H1 (cell line): ENCODE measurements at regions not wholly inside any gene's neighbourhood (a gene's known extent, or its start where the extent isn't known, plus 50 kb on each side); places are given as distances from the start of the nearest gene placed in this dataset.

ENCODE experiments used
- CTCF ChIA-PET: fragments of 300-600 bp; sonication (Branson Sonifier 250); formaldehyde crosslinking; loops from one replicate; lab custom pipeline; 2021; ENCODE audit not compliant: partially characterized antibody; lab: Charles Lee
- POLR2A ChIA-PET: fragments of 300-600 bp; sonication (Branson Sonifier 250); formaldehyde crosslinking; loops from one replicate; lab custom pipeline; 2021; ENCODE audit warnings: inconsistent platforms; ENCODE audit not compliant: partially characterized antibody; lab: Charles Lee
- DNase-seq, 2 experiments: peaks; one replicate each; pipeline versions ENCODE4 v3.0.0 to v3.0.0-alpha.2; 2010 to 2022; ENCODE audit warnings: low spot score in 2 of 2, low read depth in 1 of 2, mixed read lengths in 1 of 2
- FAIRE-seq: peaks from 2 replicates; lab custom pipeline; 2011; peaks lifted over from hg19 to GRCh38; lab: Jason Lieb, UNC
- H2AFZ ChIP-seq: 2 replicates; pipeline ENCODE4 v1.8.1; 2012; ENCODE audit warnings: low read length, inconsistent platforms
- H2AK5ac ChIP-seq: 2 replicates; pipeline ENCODE4 v1.6.1; 2013; ENCODE audit warnings: low read depth, low read length
- H2BK120ac ChIP-seq: replicated peaks from 2 replicates; pipeline ENCODE3; 2013; ENCODE audit warnings: low read depth, low read length, inconsistent platforms
- H2BK12ac ChIP-seq: 2 replicates; pipeline ENCODE4 v1.6.1; 2013; ENCODE audit warnings: low read depth, low read length
- H2BK15ac ChIP-seq: 2 replicates; pipeline ENCODE4 v1.6.1; 2013; ENCODE audit warnings: low read length
- H2BK20ac ChIP-seq: 2 replicates; pipeline ENCODE4 v1.6.1; 2013; ENCODE audit warnings: low read length
- H2BK5ac ChIP-seq: 2 replicates; pipeline ENCODE4 v1.6.1; 2013; ENCODE audit warnings: low read depth, low read length
- H3K14ac ChIP-seq: 2 replicates; pipeline ENCODE4 v1.6.1; 2013; ENCODE audit warnings: inconsistent platforms; ENCODE audit not compliant: insufficient read length
- H3K18ac ChIP-seq: 2 replicates; pipeline ENCODE4 v1.6.1; 2013; ENCODE audit warnings: low read length; ENCODE audit errors: extremely low read depth
- H3K23ac ChIP-seq: 2 replicates; pipeline ENCODE4 v1.6.1; 2013; ENCODE audit warnings: inconsistent platforms; ENCODE audit not compliant: insufficient read length
- H3K23me2 ChIP-seq: 2 replicates; pipeline ENCODE4 v1.6.1; 2013; ENCODE audit warnings: low read depth, low read length
- H3K27ac ChIP-seq: 2 replicates; pipeline ENCODE4 v1.6.1; 2011; ENCODE audit warnings: low read depth, low read length, inconsistent platforms
- H3K27me3 ChIP-seq, 4 experiments: replicated peaks in 1 of 4; 1 replicate in 1 of 4; 2 replicates in 3 of 4; pipeline versions ENCODE4 v1.6.1 to v1.8.1; 2011 to 2013; ENCODE audit warnings: low read length in 3 of 4, mild to moderate bottlenecking in 3 of 4, inconsistent platforms in 2 of 4, mixed read lengths in 2 of 4, moderate library complexity in 1 of 4; ENCODE audit not compliant: control insufficient read depth in 3 of 4, insufficient read depth in 3 of 4; ENCODE audit errors: extremely low read depth in 1 of 4
- H3K36me3 ChIP-seq, 4 experiments: 2 replicates each; pipeline versions ENCODE4 v1.6.1 to v1.8.1; 2011 to 2013; ENCODE audit warnings: mild to moderate bottlenecking in 4 of 4, low read length in 3 of 4, moderate library complexity in 2 of 4, control low read depth in 1 of 4, inconsistent platforms in 1 of 4; ENCODE audit not compliant: insufficient read depth in 4 of 4, control insufficient read depth in 2 of 4
- H3K4ac ChIP-seq: replicated peaks from 2 replicates; pipeline ENCODE3; 2013; ENCODE audit warnings: low read length, low read depth, mixed read lengths, inconsistent platforms; ENCODE audit not compliant: insufficient read length
- H3K4me1 ChIP-seq, 4 experiments: replicated peaks in 1 of 4; 1 replicate in 1 of 4; 2 replicates in 3 of 4; pipeline versions ENCODE4 v1.6.1 to v1.8.1; 2011 to 2013; ENCODE audit warnings: low read length in 3 of 4, inconsistent platforms in 2 of 4, mixed read lengths in 1 of 4; ENCODE audit not compliant: insufficient read depth in 4 of 4, control insufficient read depth in 3 of 4
- H3K4me2 ChIP-seq, 2 experiments: 2 replicates each; pipeline versions ENCODE4 v1.6.1 to v1.8.1; 2011 to 2013; ENCODE audit warnings: low read depth in 2 of 2, low read length in 2 of 2, control low read depth in 1 of 2, inconsistent platforms in 1 of 2, mild to moderate bottlenecking in 1 of 2; ENCODE audit not compliant: insufficient read depth in 1 of 2
- H3K4me3 ChIP-seq, 4 experiments: fragments of 200-600, 300-600 bp in 1 of 4; sonication (generic), shearing (Covaris generic), sonication (Bioruptor Twin) in 1 of 4; 2 replicates each; pipeline versions ENCODE4 v1.5.1 to v1.8.1; 2011 to 2016; ENCODE audit warnings: low read length in 4 of 4, low read depth in 3 of 4, control low read depth in 2 of 4, inconsistent platforms in 2 of 4, mild to moderate bottlenecking in 2 of 4, mixed read lengths in 1 of 4, moderate library complexity in 1 of 4; ENCODE audit not compliant: insufficient read depth in 2 of 4; ENCODE audit errors: extremely low read depth in 1 of 4
- H3K56ac ChIP-seq: replicated peaks from 2 replicates; pipeline ENCODE3; 2013; ENCODE audit warnings: low read depth, mild to moderate bottlenecking, mixed read lengths, low read length, inconsistent platforms; ENCODE audit not compliant: insufficient read length
- H3K79me1 ChIP-seq: 2 replicates; pipeline ENCODE4 v1.6.1; 2013; ENCODE audit warnings: low read depth, low read length, control low read depth
- H3K79me2 ChIP-seq, 2 experiments: 2 replicates each; pipeline versions ENCODE4 v1.6.1 to v1.8.1; 2012 to 2013; ENCODE audit warnings: low read length in 2 of 2, mild to moderate bottlenecking in 2 of 2, inconsistent platforms in 1 of 2; ENCODE audit not compliant: insufficient read depth in 2 of 2, control insufficient read depth in 1 of 2
- H3K9ac ChIP-seq, 4 experiments: replicated peaks in 1 of 4; 1 replicate in 1 of 4; 2 replicates in 3 of 4; pipeline versions ENCODE4 v1.6.1 to v1.8.1; 2011 to 2013; ENCODE audit warnings: low read depth in 3 of 4, low read length in 3 of 4, control low read depth in 2 of 4, mild to moderate bottlenecking in 2 of 4, moderate library complexity in 2 of 4, inconsistent platforms in 1 of 4; ENCODE audit errors: extremely low read depth in 1 of 4
- H3K9me3 ChIP-seq, 2 experiments: 2 replicates each; pipeline versions ENCODE4 v1.6.1 to v1.8.1; 2012 to 2013; ENCODE audit warnings: mild to moderate bottlenecking in 2 of 2, moderate library complexity in 2 of 2, control low read depth in 1 of 2, inconsistent platforms in 1 of 2, low read depth in 1 of 2, low read length in 1 of 2, mixed read lengths in 1 of 2; ENCODE audit not compliant: insufficient read depth in 2 of 2
- H4K20me1 ChIP-seq, 2 experiments: replicated peaks in 1 of 2; 2 replicates each; pipeline versions ENCODE3 to v1.8.1; 2011 to 2013; ENCODE audit warnings: inconsistent platforms in 2 of 2, low read length in 2 of 2, mild to moderate bottlenecking in 1 of 2; ENCODE audit not compliant: insufficient read depth in 2 of 2, control insufficient read depth in 1 of 2
- H4K5ac ChIP-seq: 2 replicates; pipeline ENCODE4 v1.6.1; 2013; ENCODE audit warnings: low read length, low read depth, mixed read lengths, inconsistent platforms; ENCODE audit not compliant: insufficient read length
- H4K8ac ChIP-seq: 2 replicates; pipeline ENCODE4 v1.8.0; 2013; ENCODE audit warnings: mild to moderate bottlenecking, moderate library complexity, low read length, inconsistent platforms; ENCODE audit not compliant: insufficient read depth; ENCODE audit errors: extremely low read depth
- H4K91ac ChIP-seq: replicated peaks from 2 replicates; pipeline ENCODE3; 2013; ENCODE audit warnings: low read length, mixed read lengths, inconsistent platforms; ENCODE audit not compliant: insufficient read length
- CBX8 ChIP-seq: fragments of 300-800, 300-1000 bp; sonication (generic); IDR thresholded peaks from 2 replicates; pipeline ENCODE4 v1.7.1; 2016; ENCODE audit warnings: low read depth, low read length, borderline replicate concordance
- CHD2 ChIP-seq: IDR thresholded peaks from 2 replicates; pipeline ENCODE4 v1.6.1; 2012; ENCODE audit warnings: low read length, improper control_type of control experiment
- EP300 ChIP-seq, 2 experiments: IDR thresholded peaks; 1 replicate in 1 of 2; 2 replicates in 1 of 2; pipeline ENCODE4 v1.6.1; 2011 to 2012; ENCODE audit warnings: low read depth in 2 of 2, low read length in 2 of 2, mild to moderate bottlenecking in 2 of 2, borderline replicate concordance in 1 of 2, inconsistent platforms in 1 of 2, moderate library complexity in 1 of 2
- FOSL1 ChIP-seq: IDR thresholded peaks from 2 replicates; pipeline ENCODE4 v1.6.1; 2011; ENCODE audit warnings: mild to moderate bottlenecking, low read depth, low read length, moderate library complexity; ENCODE audit not compliant: insufficient read depth
- HDAC2 ChIP-seq, 2 experiments: fragments of 300-600 bp in 1 of 2; sonication (generic) in 1 of 2; IDR thresholded peaks; 2 replicates each; pipeline ENCODE4 v1.6.1; 2011 to 2012; ENCODE audit warnings: low read depth in 2 of 2, low read length in 2 of 2, mild to moderate bottlenecking in 2 of 2, moderate library complexity in 2 of 2, borderline replicate concordance in 1 of 2, inconsistent platforms in 1 of 2
- JUND ChIP-seq: IDR thresholded peaks from 2 replicates; pipeline ENCODE4 v1.6.1; 2011; ENCODE audit warnings: mild to moderate bottlenecking, improper control_type of control experiment, low read length
- PHF8 ChIP-seq: fragments of 200-600 bp; sonication (generic); conservative IDR thresholded peaks from 2 replicates; pipeline ENCODE4 v1.7.1; 2012; ENCODE audit warnings: low read depth, mild to moderate bottlenecking, inconsistent platforms, low read length, moderate library complexity
- SAP30 ChIP-seq: fragments of 300-600 bp; sonication (generic); IDR thresholded peaks from 2 replicates; pipeline ENCODE4 v1.7.1; 2012; ENCODE audit warnings: low read length, moderate library complexity, mild to moderate bottlenecking, inconsistent platforms; ENCODE audit not compliant: insufficient read depth, insufficient replicate concordance
- SRF ChIP-seq: IDR thresholded peaks from 2 replicates; pipeline ENCODE4 v1.6.1; 2011; ENCODE audit warnings: mild to moderate bottlenecking, low read depth, low read length, moderate library complexity
- SUZ12 ChIP-seq: fragments of 200-600 bp; sonication (generic); IDR thresholded peaks from 2 replicates; pipeline ENCODE4 v1.6.1; 2012; ENCODE audit warnings: mild to moderate bottlenecking, inconsistent platforms, low read length, moderate library complexity, mixed read lengths
- WGBS, 2 experiments: shearing (Covaris generic) in 1 of 2; methylation state at CpG; one replicate each; pipeline versions ENCODE4 v1.1.6 to v1.1.7; 2013 to 2015; ENCODE audit warnings: low lambda C conversion rate in 2 of 2, mixed read lengths in 2 of 2, inconsistent platforms in 1 of 2, low coverage in 1 of 2, missing lambda C conversion rate in 1 of 2; ENCODE audit not compliant: insufficient replicate concordance in 2 of 2, insufficient coverage in 1 of 2, insufficient read length in 1 of 2; ENCODE audit errors: extremely low coverage in 1 of 2, missing lambda C conversion rate in 1 of 2; 5-methylcytosine and 5-hydroxymethylcytosine counted together

GRCh38 chr18:70693246-70693645, 404.4 kb downstream of the SOCS6 start:
- H2AFZ ChIP-seq: no peak overlapping the region
- no peak for DNase-seq
- H3K23me2 ChIP-seq: no peaks in the 10 kb centered on the region
- TF ChIP-seq PHF8: no peak
- no peak for TF ChIP-seq SUZ12
- no peak for TF ChIP-seq SRF
- no peak for TF ChIP-seq HDAC2 (IDR thresholded peaks at IDR 0.05; ENCODE audit: borderline replicate concordance in 1 of 2, low read depth in 2 of 2, low read length in 2 of 2)
- TF ChIP-seq CBX8: no peak
- TF ChIP-seq FOSL1: no peak
- no peak for TF ChIP-seq CHD2
- TF ChIP-seq EP300 (IDR thresholded peaks at IDR 0.05; ENCODE audit: borderline replicate concordance in 1 of 2, low read depth in 2 of 2, low read length in 2 of 2): no peak
- TF ChIP-seq SAP30: no peak
- TF ChIP-seq JUND: no peak
- TF ChIP-seq, all 59 proteins: peak for 0
- no peaks in the 10 kb centered on the region for H3K79me2 ChIP-seq
- H3K36me3 ChIP-seq: no peaks in the 10 kb centered on the region
- FAIRE-seq: no peak
- H2BK120ac ChIP-seq: no peak overlapping the region
- no peak overlapping the region for H3K9ac ChIP-seq
- no peak overlapping the region for H3K18ac ChIP-seq
- no peak overlapping the region for H3K56ac ChIP-seq
- H4K8ac ChIP-seq: no peak overlapping the region
- H4K91ac ChIP-seq: no peak overlapping the region
- H3K27ac ChIP-seq: no peak overlapping the region
- H3K27me3 ChIP-seq: no peaks in the 10 kb centered on the region
- H2BK20ac ChIP-seq: no peak overlapping the region
- H4K5ac ChIP-seq: no peak overlapping the region
- no peak overlapping the region for H3K4me2 ChIP-seq
- H4K20me1 ChIP-seq: no peaks in the 10 kb centered on the region
- H3K4ac ChIP-seq: no peak overlapping the region
- no peak overlapping the region for H3K4me3 ChIP-seq
- H3K23ac ChIP-seq: no peak overlapping the region
- H3K79me1 ChIP-seq: no peaks in the 10 kb centered on the region
- ChIA-PET CTCF (no interaction called here), POLR2A (no interaction called here)
- H2AK5ac ChIP-seq: no peak overlapping the region
- no peak overlapping the region for H2BK15ac ChIP-seq
- no peak overlapping the region for H2BK5ac ChIP-seq
- peaks cover 40 to 48% of the 10 kb centered on the region in 2 experiments for H3K9me3 ChIP-seq
- no peak overlapping the region for H3K14ac ChIP-seq
- 75% methylated on average over 6 of the region's 6 CpGs; no CpG with 5 or more reads in 1 of the 2 experiments for WGBS, 2 experiments
- no peaks in the 10 kb centered on the region; a peak in 1 of 7 replicates for H3K4me1 ChIP-seq
- no peak overlapping the region for H2BK12ac ChIP-seq
